OCI-LY7 (cell line): ENCODE measurements at regions not wholly inside any gene's neighbourhood (a gene's known extent, or its start where the extent isn't known, plus 50 kb on each side); places are given as distances from the start of the nearest gene placed in this dataset.

Experiments
- BruUV-seq: library from RNA; stranded (reverse); fragments of 400-500 nt; replicated peaks from 2 replicates; lab custom pipeline; 2021; lab: Mats Ljungman, UMichigan
- CTCF ChIA-PET: fragments of 300-600 bp; sonication (Branson Sonifier 250); formaldehyde crosslinking; loops from one replicate; lab custom pipeline; 2022; ENCODE audit warnings: antibody characterized with exemption; ENCODE audit not compliant: unreplicated experiment; lab: Charles Lee
- POLR2A ChIA-PET: fragments of 300-600 bp; sonication (Branson Sonifier 250); formaldehyde crosslinking; loops from one replicate; lab custom pipeline; 2022; ENCODE audit warnings: antibody characterized with exemption; lab: Charles Lee
- DNase-seq: peaks from one replicate; pipeline ENCODE4 v3.0.0-alpha.2; 2015; ENCODE audit warnings: low spot score
- H2AFZ ChIP-seq: fragments of 200-600 bp; sonication (generic), shearing (Covaris generic); 2 replicates; pipeline ENCODE4 v1.6.1; 2014; ENCODE audit warnings: mild to moderate bottlenecking, antibody characterized with exemption, low read length, moderate library complexity
- H3K27ac ChIP-seq: fragments of 200-600 bp; sonication (generic); 2 replicates; pipeline ENCODE4 v1.5.1; 2014; ENCODE audit warnings: mixed run types, low read depth, mild to moderate bottlenecking, moderate library complexity, low read length, inconsistent platforms; ENCODE audit not compliant: poor library complexity, severe bottlenecking
- H3K36me3 ChIP-seq: fragments of 200-600 bp; sonication (generic); 2 replicates; pipeline ENCODE4 v1.6.1; 2014; ENCODE audit warnings: mild to moderate bottlenecking, antibody characterized with exemption, low read length, moderate library complexity, mixed read lengths; ENCODE audit not compliant: insufficient read depth
- H3K4me1 ChIP-seq: fragments of 200-600 bp; sonication (generic); 2 replicates; pipeline ENCODE4 v1.5.1; 2014; ENCODE audit warnings: mild to moderate bottlenecking, low read length; ENCODE audit not compliant: insufficient read depth, poor library complexity, severe bottlenecking
- H3K4me2 ChIP-seq: fragments of 200-600 bp; sonication (generic); 2 replicates; pipeline ENCODE4 v1.6.1; 2014; ENCODE audit warnings: mild to moderate bottlenecking, low read length
- H3K4me3 ChIP-seq: fragments of 200-600 bp; sonication (generic); 2 replicates; pipeline ENCODE4 v1.5.1; 2014; ENCODE audit warnings: mild to moderate bottlenecking, low read depth, low read length; ENCODE audit not compliant: poor library complexity, severe bottlenecking
- H3K79me2 ChIP-seq: fragments of 200-600 bp; sonication (generic); 2 replicates; pipeline ENCODE4 v1.6.1; 2016; ENCODE audit warnings: low read depth, mild to moderate bottlenecking, low read length, moderate library complexity, mixed read lengths; ENCODE audit not compliant: insufficient read depth
- H3K9me2 ChIP-seq: fragments of 200-600 bp; sonication (generic); 2 replicates; pipeline ENCODE4 v1.6.1; 2016; ENCODE audit warnings: mild to moderate bottlenecking, low read length, mixed read lengths; ENCODE audit not compliant: insufficient read depth
- H3K9me3 ChIP-seq: fragments of 200-600 bp; sonication (generic); 2 replicates; pipeline ENCODE4 v1.6.1; 2014; ENCODE audit warnings: mild to moderate bottlenecking, mixed run types, low read length, mixed read lengths
- H4K20me1 ChIP-seq: fragments of 200-600 bp; sonication (generic); 2 replicates; pipeline ENCODE4 v1.6.1; 2014; ENCODE audit warnings: mild to moderate bottlenecking, antibody characterized with exemption, low read length, moderate library complexity, mixed read lengths; ENCODE audit not compliant: insufficient read depth
- EZH2phosphoT487 ChIP-seq: fragments of 200-600 bp; sonication (generic); IDR thresholded peaks from 2 replicates; pipeline ENCODE4 v1.6.1; 2018; ENCODE audit warnings: low read depth, borderline replicate concordance, mild to moderate bottlenecking, mixed run types, antibody characterized with exemption, low read length, moderate library complexity, mixed read lengths
- intact Hi-C: fragments of 100-400 bp; cut with micrococcal nuclease; formaldehyde crosslinking; loops from one replicate; pipeline ENCODE4 v1.10.0; 2022; ENCODE audit not compliant: unreplicated experiment
- TF ChIP-seq, protein P1 (sequence below): fragments of 200-600 bp; sonication (generic); conservative IDR thresholded peaks from 2 replicates; pipeline ENCODE4 v1.5.1; 2014; ENCODE audit warnings: mild to moderate bottlenecking, antibody characterized with exemption, low read length, moderate library complexity, mixed read lengths

DNA sequence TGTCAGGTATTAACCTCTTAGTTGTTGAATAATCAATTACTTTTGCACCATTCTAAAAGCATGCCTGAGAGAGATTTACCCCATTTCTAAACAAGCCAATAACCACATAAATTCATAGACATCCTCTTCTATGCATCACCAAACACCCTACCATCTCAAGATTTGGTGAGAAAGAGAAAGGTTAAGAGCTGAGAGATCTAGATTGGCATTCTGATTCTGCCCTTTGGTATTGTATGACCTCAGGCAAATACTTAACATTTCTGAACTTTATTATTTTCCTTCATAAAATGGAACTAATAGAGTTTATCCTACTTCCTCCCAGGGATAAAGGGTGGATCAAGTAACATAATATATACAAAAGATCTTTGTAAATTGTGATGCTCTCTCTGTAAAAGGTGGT is 146.5 kb upstream of the MME start:
- no peaks in the 10 kb centered on the region for H3K79me2 ChIP-seq
- TF ChIP-seq, protein P1, sequence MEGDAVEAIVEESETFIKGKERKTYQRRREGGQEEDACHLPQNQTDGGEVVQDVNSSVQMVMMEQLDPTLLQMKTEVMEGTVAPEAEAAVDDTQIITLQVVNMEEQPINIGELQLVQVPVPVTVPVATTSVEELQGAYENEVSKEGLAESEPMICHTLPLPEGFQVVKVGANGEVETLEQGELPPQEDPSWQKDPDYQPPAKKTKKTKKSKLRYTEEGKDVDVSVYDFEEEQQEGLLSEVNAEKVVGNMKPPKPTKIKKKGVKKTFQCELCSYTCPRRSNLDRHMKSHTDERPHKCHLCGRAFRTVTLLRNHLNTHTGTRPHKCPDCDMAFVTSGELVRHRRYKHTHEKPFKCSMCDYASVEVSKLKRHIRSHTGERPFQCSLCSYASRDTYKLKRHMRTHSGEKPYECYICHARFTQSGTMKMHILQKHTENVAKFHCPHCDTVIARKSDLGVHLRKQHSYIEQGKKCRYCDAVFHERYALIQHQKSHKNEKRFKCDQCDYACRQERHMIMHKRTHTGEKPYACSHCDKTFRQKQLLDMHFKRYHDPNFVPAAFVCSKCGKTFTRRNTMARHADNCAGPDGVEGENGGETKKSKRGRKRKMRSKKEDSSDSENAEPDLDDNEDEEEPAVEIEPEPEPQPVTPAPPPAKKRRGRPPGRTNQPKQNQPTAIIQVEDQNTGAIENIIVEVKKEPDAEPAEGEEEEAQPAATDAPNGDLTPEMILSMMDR = no peak
- TF ChIP-seq EZH2phosphoT487 = no peak
- H3K4me1 ChIP-seq = no peaks in the 10 kb centered on the region
- no peak overlapping the region for H3K27ac ChIP-seq
- intact Hi-C loops = no loop called here
- CTCF ChIA-PET = no interaction called here
- H3K4me3 ChIP-seq = no peak overlapping the region
- H4K20me1 ChIP-seq = no peaks in the 10 kb centered on the region
- no peaks in the 10 kb centered on the region for H3K9me3 ChIP-seq
- no peak for DNase-seq
- no peaks in the 10 kb centered on the region for H3K9me2 ChIP-seq
- no TSS peak for BruUV-seq
- H2AFZ ChIP-seq = peak overlapping the region; percentile 32; the same call in 1 of the 2 replicates
- POLR2A ChIA-PET = no interaction called here
- no peaks in the 10 kb centered on the region; the same call in 1 of the 2 replicates for H3K36me3 ChIP-seq
- H3K4me2 ChIP-seq = no peak overlapping the region

DNA sequence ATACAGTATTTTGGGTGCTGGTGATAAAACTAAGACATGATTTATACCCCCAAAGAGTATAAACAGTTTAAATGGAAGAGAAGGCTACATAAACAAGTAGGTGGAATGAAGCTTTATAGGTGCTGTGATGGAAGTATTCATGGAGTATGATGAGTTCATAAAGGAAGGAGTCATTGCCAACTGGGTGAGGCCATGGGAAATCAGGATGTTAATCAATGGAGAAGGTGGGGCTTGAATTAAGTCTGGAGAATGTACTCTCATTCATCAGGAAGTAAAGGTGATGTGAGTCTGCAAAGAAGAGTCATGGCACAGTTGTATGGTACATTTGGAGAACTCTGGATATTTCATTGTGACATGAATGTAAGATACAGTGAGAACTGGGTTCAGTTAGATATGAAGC is 147.5 kb upstream of the MME start:
- ChIA-PET CTCF (no interaction called here), POLR2A (interaction anchor here (0.6 to 1.0 kb wide), 2 partner anchors 10 to 417 kb away, joined by 3 to 4 read pairs; no protein-coding TSS in a partner anchor)
- H3K4me3 ChIP-seq = no peak overlapping the region
- H2AFZ ChIP-seq = no peak overlapping the region
- no TSS peak for BruUV-seq
- H3K79me2 ChIP-seq = no peaks in the 10 kb centered on the region
- no peaks in the 10 kb centered on the region for H3K4me1 ChIP-seq
- TF ChIP-seq, protein P1 = no peak
- TF ChIP-seq EZH2phosphoT487 = no peak
- no peak overlapping the region for H3K4me2 ChIP-seq
- no peaks in the 10 kb centered on the region for H3K9me2 ChIP-seq
- intact Hi-C loops = no loop called here
- H4K20me1 ChIP-seq = no peaks in the 10 kb centered on the region
- DNase-seq = no peak
- no peaks in the 10 kb centered on the region; the same call in 1 of the 2 replicates for H3K36me3 ChIP-seq
- no peaks in the 10 kb centered on the region for H3K9me3 ChIP-seq
- no peak overlapping the region for H3K27ac ChIP-seq

DNA sequence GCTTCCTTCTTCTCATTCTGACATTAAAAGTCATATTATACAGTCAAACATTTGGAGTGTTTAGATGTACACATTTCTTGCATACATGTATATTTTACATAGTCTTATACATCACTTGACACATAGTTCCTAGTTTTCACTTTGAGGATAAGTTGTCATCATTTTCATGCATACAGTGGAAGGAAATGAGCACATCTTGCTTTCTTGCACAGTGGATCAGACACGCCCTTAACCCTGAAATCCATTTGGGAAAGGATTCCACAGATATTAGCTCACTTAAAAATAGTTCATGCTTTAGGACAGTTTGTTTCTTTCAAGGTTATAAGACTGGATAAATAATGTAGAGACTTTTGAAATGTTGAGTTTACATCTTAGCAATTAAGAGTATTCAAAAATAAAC is 148.6 kb upstream of the MME start:
- Histone ChIP-seq H2AFZ (no peak overlapping the region), H3K79me2 (no peaks in the 10 kb centered on the region), H3K9me3 (no peaks in the 10 kb centered on the region), H3K4me2 (no peak overlapping the region), H3K9me2 (no peaks in the 10 kb centered on the region), H4K20me1 (no peaks in the 10 kb centered on the region), H3K27ac (no peak overlapping the region), H3K4me3 (no peak overlapping the region), H3K4me1 (no peaks in the 10 kb centered on the region), H3K36me3 (no peaks in the 10 kb centered on the region)
- intact Hi-C loops = no loop called here
- CTCF ChIA-PET = no interaction called here
- no peak for TF ChIP-seq EZH2phosphoT487
- TF ChIP-seq, protein P1 = no peak
- no TSS peak for BruUV-seq
- no peak for DNase-seq
- POLR2A ChIA-PET = interaction anchor here (0.6 kb wide), 1 partner anchor 95 kb away, joined by 3 read pairs; no protein-coding TSS in a partner anchor
